H1 (cell line): ENCODE measurements at regions not wholly inside any gene's neighbourhood (a gene's known extent, or its start where the extent isn't known, plus 50 kb on each side); places are given as distances from the start of the nearest gene placed in this dataset.

Experiments used
- CTCF ChIA-PET: fragments of 300-600 bp; sonication (Branson Sonifier 250); formaldehyde crosslinking; loops from one replicate; lab custom pipeline; 2021; ENCODE audit not compliant: partially characterized antibody; lab: Charles Lee
- POLR2A ChIA-PET: fragments of 300-600 bp; sonication (Branson Sonifier 250); formaldehyde crosslinking; loops from one replicate; lab custom pipeline; 2021; ENCODE audit warnings: inconsistent platforms; ENCODE audit not compliant: partially characterized antibody; lab: Charles Lee
- DNase-seq, 2 experiments: peaks; one replicate each; pipeline versions ENCODE4 v3.0.0 to v3.0.0-alpha.2; 2010 to 2022; ENCODE audit warnings: low spot score in 2 of 2, low read depth in 1 of 2, mixed read lengths in 1 of 2
- FAIRE-seq: peaks from 2 replicates; lab custom pipeline; 2011; peaks lifted over from hg19 to GRCh38; lab: Jason Lieb, UNC
- H2AFZ ChIP-seq: 2 replicates; pipeline ENCODE4 v1.8.1; 2012; ENCODE audit warnings: low read length, inconsistent platforms
- H2AK5ac ChIP-seq: 2 replicates; pipeline ENCODE4 v1.6.1; 2013; ENCODE audit warnings: low read depth, low read length
- H2BK120ac ChIP-seq: replicated peaks from 2 replicates; pipeline ENCODE3; 2013; ENCODE audit warnings: low read depth, low read length, inconsistent platforms
- H2BK12ac ChIP-seq: 2 replicates; pipeline ENCODE4 v1.6.1; 2013; ENCODE audit warnings: low read depth, low read length
- H2BK15ac ChIP-seq: 2 replicates; pipeline ENCODE4 v1.6.1; 2013; ENCODE audit warnings: low read length
- H2BK20ac ChIP-seq: 2 replicates; pipeline ENCODE4 v1.6.1; 2013; ENCODE audit warnings: low read length
- H2BK5ac ChIP-seq: 2 replicates; pipeline ENCODE4 v1.6.1; 2013; ENCODE audit warnings: low read depth, low read length
- H3K14ac ChIP-seq: 2 replicates; pipeline ENCODE4 v1.6.1; 2013; ENCODE audit warnings: inconsistent platforms; ENCODE audit not compliant: insufficient read length
- H3K18ac ChIP-seq: 2 replicates; pipeline ENCODE4 v1.6.1; 2013; ENCODE audit warnings: low read length; ENCODE audit errors: extremely low read depth
- H3K23ac ChIP-seq: 2 replicates; pipeline ENCODE4 v1.6.1; 2013; ENCODE audit warnings: inconsistent platforms; ENCODE audit not compliant: insufficient read length
- H3K23me2 ChIP-seq: 2 replicates; pipeline ENCODE4 v1.6.1; 2013; ENCODE audit warnings: low read depth, low read length
- H3K27ac ChIP-seq: 2 replicates; pipeline ENCODE4 v1.6.1; 2011; ENCODE audit warnings: low read depth, low read length, inconsistent platforms
- H3K27me3 ChIP-seq, 4 experiments: replicated peaks in 1 of 4; 1 replicate in 1 of 4; 2 replicates in 3 of 4; pipeline versions ENCODE4 v1.6.1 to v1.8.1; 2011 to 2013; ENCODE audit warnings: low read length in 3 of 4, mild to moderate bottlenecking in 3 of 4, inconsistent platforms in 2 of 4, mixed read lengths in 2 of 4, moderate library complexity in 1 of 4; ENCODE audit not compliant: control insufficient read depth in 3 of 4, insufficient read depth in 3 of 4; ENCODE audit errors: extremely low read depth in 1 of 4
- H3K36me3 ChIP-seq, 4 experiments: 2 replicates each; pipeline versions ENCODE4 v1.6.1 to v1.8.1; 2011 to 2013; ENCODE audit warnings: mild to moderate bottlenecking in 4 of 4, low read length in 3 of 4, moderate library complexity in 2 of 4, control low read depth in 1 of 4, inconsistent platforms in 1 of 4; ENCODE audit not compliant: insufficient read depth in 4 of 4, control insufficient read depth in 2 of 4
- H3K4ac ChIP-seq: replicated peaks from 2 replicates; pipeline ENCODE3; 2013; ENCODE audit warnings: low read length, low read depth, mixed read lengths, inconsistent platforms; ENCODE audit not compliant: insufficient read length
- H3K4me1 ChIP-seq, 4 experiments: replicated peaks in 1 of 4; 1 replicate in 1 of 4; 2 replicates in 3 of 4; pipeline versions ENCODE4 v1.6.1 to v1.8.1; 2011 to 2013; ENCODE audit warnings: low read length in 3 of 4, inconsistent platforms in 2 of 4, mixed read lengths in 1 of 4; ENCODE audit not compliant: insufficient read depth in 4 of 4, control insufficient read depth in 3 of 4
- H3K4me2 ChIP-seq, 2 experiments: 2 replicates each; pipeline versions ENCODE4 v1.6.1 to v1.8.1; 2011 to 2013; ENCODE audit warnings: low read depth in 2 of 2, low read length in 2 of 2, control low read depth in 1 of 2, inconsistent platforms in 1 of 2, mild to moderate bottlenecking in 1 of 2; ENCODE audit not compliant: insufficient read depth in 1 of 2
- H3K4me3 ChIP-seq, 4 experiments: fragments of 200-600, 300-600 bp in 1 of 4; sonication (generic), shearing (Covaris generic), sonication (Bioruptor Twin) in 1 of 4; 2 replicates each; pipeline versions ENCODE4 v1.5.1 to v1.8.1; 2011 to 2016; ENCODE audit warnings: low read length in 4 of 4, low read depth in 3 of 4, control low read depth in 2 of 4, inconsistent platforms in 2 of 4, mild to moderate bottlenecking in 2 of 4, mixed read lengths in 1 of 4, moderate library complexity in 1 of 4; ENCODE audit not compliant: insufficient read depth in 2 of 4; ENCODE audit errors: extremely low read depth in 1 of 4
- H3K56ac ChIP-seq: replicated peaks from 2 replicates; pipeline ENCODE3; 2013; ENCODE audit warnings: low read depth, mild to moderate bottlenecking, mixed read lengths, low read length, inconsistent platforms; ENCODE audit not compliant: insufficient read length
- H3K79me1 ChIP-seq: 2 replicates; pipeline ENCODE4 v1.6.1; 2013; ENCODE audit warnings: low read depth, low read length, control low read depth
- H3K79me2 ChIP-seq, 2 experiments: 2 replicates each; pipeline versions ENCODE4 v1.6.1 to v1.8.1; 2012 to 2013; ENCODE audit warnings: low read length in 2 of 2, mild to moderate bottlenecking in 2 of 2, inconsistent platforms in 1 of 2; ENCODE audit not compliant: insufficient read depth in 2 of 2, control insufficient read depth in 1 of 2
- H3K9ac ChIP-seq, 4 experiments: replicated peaks in 1 of 4; 1 replicate in 1 of 4; 2 replicates in 3 of 4; pipeline versions ENCODE4 v1.6.1 to v1.8.1; 2011 to 2013; ENCODE audit warnings: low read depth in 3 of 4, low read length in 3 of 4, control low read depth in 2 of 4, mild to moderate bottlenecking in 2 of 4, moderate library complexity in 2 of 4, inconsistent platforms in 1 of 4; ENCODE audit errors: extremely low read depth in 1 of 4
- H3K9me3 ChIP-seq, 2 experiments: 2 replicates each; pipeline versions ENCODE4 v1.6.1 to v1.8.1; 2012 to 2013; ENCODE audit warnings: mild to moderate bottlenecking in 2 of 2, moderate library complexity in 2 of 2, control low read depth in 1 of 2, inconsistent platforms in 1 of 2, low read depth in 1 of 2, low read length in 1 of 2, mixed read lengths in 1 of 2; ENCODE audit not compliant: insufficient read depth in 2 of 2
- H4K20me1 ChIP-seq, 2 experiments: replicated peaks in 1 of 2; 2 replicates each; pipeline versions ENCODE3 to v1.8.1; 2011 to 2013; ENCODE audit warnings: inconsistent platforms in 2 of 2, low read length in 2 of 2, mild to moderate bottlenecking in 1 of 2; ENCODE audit not compliant: insufficient read depth in 2 of 2, control insufficient read depth in 1 of 2
- H4K5ac ChIP-seq: 2 replicates; pipeline ENCODE4 v1.6.1; 2013; ENCODE audit warnings: low read length, low read depth, mixed read lengths, inconsistent platforms; ENCODE audit not compliant: insufficient read length
- H4K8ac ChIP-seq: 2 replicates; pipeline ENCODE4 v1.8.0; 2013; ENCODE audit warnings: mild to moderate bottlenecking, moderate library complexity, low read length, inconsistent platforms; ENCODE audit not compliant: insufficient read depth; ENCODE audit errors: extremely low read depth
- H4K91ac ChIP-seq: replicated peaks from 2 replicates; pipeline ENCODE3; 2013; ENCODE audit warnings: low read length, mixed read lengths, inconsistent platforms; ENCODE audit not compliant: insufficient read length
- ASH2L ChIP-seq: fragments of 200-600, 300-600 bp; sonication (generic); IDR thresholded peaks from one replicate; pipeline ENCODE4 v1.7.1; 2017; ENCODE audit warnings: low read length
- BACH1 ChIP-seq: IDR thresholded peaks from 2 replicates; pipeline ENCODE4 v1.6.1; 2012; ENCODE audit warnings: low read length, improper control_type of control experiment
- CHD2 ChIP-seq: IDR thresholded peaks from 2 replicates; pipeline ENCODE4 v1.6.1; 2012; ENCODE audit warnings: low read length, improper control_type of control experiment
- GABPA ChIP-seq: IDR thresholded peaks from 2 replicates; pipeline ENCODE4 v1.6.1; 2011; ENCODE audit warnings: mild to moderate bottlenecking, low read length, moderate library complexity, borderline replicate concordance; ENCODE audit not compliant: insufficient read depth
- HDAC2 ChIP-seq, 2 experiments: fragments of 300-600 bp in 1 of 2; sonication (generic) in 1 of 2; IDR thresholded peaks; 2 replicates each; pipeline ENCODE4 v1.6.1; 2011 to 2012; ENCODE audit warnings: low read depth in 2 of 2, low read length in 2 of 2, mild to moderate bottlenecking in 2 of 2, moderate library complexity in 2 of 2, borderline replicate concordance in 1 of 2, inconsistent platforms in 1 of 2
- KDM1A ChIP-seq: fragments of 200-600, 300-600 bp; sonication (generic); IDR thresholded peaks from 2 replicates; pipeline ENCODE4 v1.7.1; 2016; ENCODE audit warnings: mild to moderate bottlenecking, low read length, borderline replicate concordance
- NRF1 ChIP-seq: IDR thresholded peaks from 2 replicates; pipeline ENCODE4 v1.6.1; 2011; ENCODE audit warnings: mild to moderate bottlenecking, low read depth, low read length, improper control_type of control experiment
- RBBP5 ChIP-seq: IDR thresholded peaks from 2 replicates; pipeline ENCODE4 v1.7.1; 2012; ENCODE audit warnings: low read depth, mild to moderate bottlenecking, inconsistent platforms, low read length, moderate library complexity, borderline replicate concordance
- RXRA ChIP-seq: IDR thresholded peaks from 2 replicates; pipeline ENCODE4 v1.6.1; 2011; ENCODE audit warnings: low read depth, mild to moderate bottlenecking, low read length, moderate library complexity; ENCODE audit not compliant: insufficient read depth
- SIX5 ChIP-seq: IDR thresholded peaks from 2 replicates; pipeline ENCODE4 v1.6.1; 2011; ENCODE audit warnings: mild to moderate bottlenecking, low read depth, low read length
- SP4 ChIP-seq: IDR thresholded peaks from 2 replicates; pipeline ENCODE4 v1.6.1; 2012; ENCODE audit warnings: low read length, inconsistent platforms
- TAF1 ChIP-seq: IDR thresholded peaks from 2 replicates; pipeline ENCODE4 v1.6.1; 2011; ENCODE audit warnings: mild to moderate bottlenecking, low read depth, low read length
- WGBS, 2 experiments: shearing (Covaris generic) in 1 of 2; methylation state at CpG; one replicate each; pipeline versions ENCODE4 v1.1.6 to v1.1.7; 2013 to 2015; ENCODE audit warnings: low lambda C conversion rate in 2 of 2, mixed read lengths in 2 of 2, inconsistent platforms in 1 of 2, low coverage in 1 of 2, missing lambda C conversion rate in 1 of 2; ENCODE audit not compliant: insufficient replicate concordance in 2 of 2, insufficient coverage in 1 of 2, insufficient read length in 1 of 2; ENCODE audit errors: extremely low coverage in 1 of 2, missing lambda C conversion rate in 1 of 2; 5-methylcytosine and 5-hydroxymethylcytosine counted together
- TF ChIP-seq, protein P1 (sequence below): IDR thresholded peaks from 2 replicates; pipeline ENCODE4 v1.6.1; 2012; ENCODE audit warnings: inconsistent platforms

DNA sequence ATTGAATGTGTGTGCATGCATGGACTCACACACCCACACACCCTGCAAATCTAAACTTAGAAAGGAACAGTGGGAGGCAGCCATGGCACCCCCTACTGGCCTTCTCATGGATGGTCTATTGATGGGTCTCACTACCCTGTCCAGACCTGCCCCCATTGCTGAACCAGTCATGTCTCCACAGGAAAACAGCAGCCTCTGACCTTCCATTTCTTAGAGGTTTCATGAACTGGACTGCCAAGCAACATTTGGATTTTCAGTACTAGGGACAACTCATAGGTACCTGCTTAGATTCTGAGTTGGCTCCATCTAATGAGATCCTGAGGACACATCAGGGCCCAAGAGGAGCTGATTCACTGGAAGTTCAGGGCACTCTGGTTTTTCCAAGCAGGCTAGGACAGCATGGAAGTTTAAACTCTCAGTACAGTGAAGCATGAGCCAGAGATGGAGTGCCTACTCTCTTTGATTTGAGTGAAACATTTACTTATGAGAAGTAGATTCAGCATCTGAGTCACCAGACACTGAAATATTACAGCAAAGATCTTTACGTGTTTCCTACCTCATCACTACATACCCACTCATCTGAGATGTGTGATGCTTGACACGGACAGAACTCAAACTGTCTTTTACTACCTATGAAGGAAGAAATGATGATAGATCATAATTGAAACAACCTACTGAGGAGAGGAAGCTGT is 98.9 kb upstream of the PLEKHG7 start:
- Histone ChIP-seq H2BK5ac (no peak overlapping the region), H3K9me3 (peaks cover 14 to 24% of the 10 kb centered on the region in 2 experiments; a peak in 3 of 4 replicates), H2BK12ac (no peak overlapping the region), H4K20me1 (no peaks in the 10 kb centered on the region), H3K27me3 (no peaks in the 10 kb centered on the region), H2BK120ac (no peak overlapping the region), H3K9ac (no peak overlapping the region), H2BK20ac (no peak overlapping the region), H3K14ac (no peak overlapping the region), H3K4me3 (no peak overlapping the region), H3K27ac (no peak overlapping the region), H4K91ac (no peak overlapping the region), H2BK15ac (no peak overlapping the region), H3K79me1 (no peaks in the 10 kb centered on the region), H2AK5ac (no peak overlapping the region), H4K8ac (no peak overlapping the region), H4K5ac (no peak overlapping the region), H3K56ac (no peak overlapping the region), H3K4me1 (no peaks in the 10 kb centered on the region), H3K18ac (no peak overlapping the region), H2AFZ (no peak overlapping the region), H3K23me2 (no peaks in the 10 kb centered on the region), H3K23ac (no peak overlapping the region), H3K36me3 (peaks cover 0 to 2% (median 0%) of the 10 kb centered on the region in 4 experiments; a peak in 2 of 8 replicates), H3K4ac (no peak overlapping the region), H3K4me2 (no peak overlapping the region), H3K79me2 (no peaks in the 10 kb centered on the region)
- ChIA-PET POLR2A (no interaction called here), CTCF (interaction anchor here (1.4 to 2.4 kb wide), 2 partner anchors 15 to 21 kb away, joined by 3 to 9 read pairs; no protein-coding TSS in a partner anchor)
- WGBS, 2 experiments: 94% methylated on average over 2 of the region's 2 CpGs; no CpG with 5 or more reads in 1 of the 2 experiments
- FAIRE-seq: no peak
- no peak for DNase-seq
- TF ChIP-seq SIX5: no peak
- no peak for TF ChIP-seq RXRA
- TF ChIP-seq ASH2L: no peak
- TF ChIP-seq KDM1A: no peak
- no peak for TF ChIP-seq BACH1
- TF ChIP-seq GABPA: no peak
- TF ChIP-seq RBBP5: no peak
- no peak for TF ChIP-seq CHD2
- TF ChIP-seq TAF1: no peak
- no peak for TF ChIP-seq HDAC2 (IDR thresholded peaks at IDR 0.05; ENCODE audit: borderline replicate concordance in 1 of 2, low read depth in 2 of 2, low read length in 2 of 2)
- TF ChIP-seq, protein P1, sequence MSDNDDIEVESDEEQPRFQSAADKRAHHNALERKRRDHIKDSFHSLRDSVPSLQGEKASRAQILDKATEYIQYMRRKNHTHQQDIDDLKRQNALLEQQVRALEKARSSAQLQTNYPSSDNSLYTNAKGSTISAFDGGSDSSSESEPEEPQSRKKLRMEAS: no peak
- no peak for TF ChIP-seq SP4
- TF ChIP-seq NRF1: no peak
